B cell (primary cell): ENCODE measurements at regions not wholly inside any gene's neighbourhood (a gene's known extent, or its start where the extent isn't known, plus 50 kb on each side); places are given as distances from the start of the nearest gene placed in this dataset.

Source experiments
- CTCF ChIP-seq: fragments of 200-600 bp; IDR thresholded peaks from one replicate; pipeline ENCODE4 v1.8.0; 2022; ENCODE audit warnings: antibody characterized with exemption, mild to moderate bottlenecking
- EZH2 ChIP-seq: IDR thresholded peaks from 2 replicates; pipeline ENCODE4 v1.6.1; 2012; ENCODE audit warnings: borderline replicate concordance, low read depth, mild to moderate bottlenecking, moderate library complexity, low read length; ENCODE audit not compliant: insufficient read depth, poor library complexity, severe bottlenecking

- TF ChIP-seq CTCF (no peak), EZH2 (no peak)
Measured at GRCh38 chrY:8128578-8128977, 1208.7 kb upstream of the TSPY4 start.
